ENCODE measurements at regions not wholly inside any gene's neighbourhood (a gene's known extent, or its start where the extent isn't known, plus 50 kb on each side); places are given as distances from the start of the nearest gene placed in this dataset.
"Not testable (repeated sequence)": the region's sequence is repeated elsewhere in the genome, so short reads cannot be mapped to it uniquely, and the experiment has no call there.

GRCh38 chr3:177629276-177629675, 432.0 kb upstream of the TBL1XR1 start:
- TF ChIP-seq CTCF (IDR thresholded peaks at IDR 0.05; ENCODE audit: low read depth, low read length), result no peak
- no peak overlapping the region for H3K4me3 ChIP-seq (ENCODE audit: low read depth, low read length)
- no peak for DNase-seq (ENCODE audit: low read depth)

GRCh38 chr3:177633671-177634207, 436.5 kb upstream of the TBL1XR1 start:
- no peak for TF ChIP-seq MAX (IDR thresholded peaks at IDR 0.05; ENCODE audit: low read depth, low read length)
- TF ChIP-seq MYC (IDR thresholded peaks at IDR 0.05; ENCODE audit: low read depth, low read length), result no peak
- no peak for TF ChIP-seq POLR2A (IDR thresholded peaks at IDR 0.05; ENCODE audit: extremely low read depth, insufficient read length)
- TF ChIP-seq CTCF (IDR thresholded peaks at IDR 0.05; ENCODE audit: low read depth, low read length), result no peak
- no peak overlapping the region for H3K4me3 ChIP-seq (ENCODE audit: low read depth, low read length)
- no peak for DNase-seq (ENCODE audit: low read depth)

GRCh38 chr3:177635601-177636106, 438.4 kb upstream of the TBL1XR1 start:
- not testable (repeated sequence) for DNase-seq (ENCODE audit: low read depth); H3K4me3 ChIP-seq (ENCODE audit: low read depth, low read length)

GRCh38 chr3:177640319-177640965, 443.2 kb upstream of the TBL1XR1 start:
- TF ChIP-seq POLR2A (IDR thresholded peaks at IDR 0.05; ENCODE audit: extremely low read depth, insufficient read length) (no peak), MAX (IDR thresholded peaks at IDR 0.05; ENCODE audit: low read depth, low read length) (no peak), CTCF (IDR thresholded peaks at IDR 0.05; ENCODE audit: low read depth, low read length) (no peak), MYC (IDR thresholded peaks at IDR 0.05; ENCODE audit: low read depth, low read length) (no peak)
- no peak overlapping the region for H3K4me3 ChIP-seq (ENCODE audit: low read depth, low read length)
- DNase-seq (ENCODE audit: low read depth), result peak; percentile 31

- TF ChIP-seq POLR2A (IDR thresholded peaks at IDR 0.05; ENCODE audit: extremely low read depth, insufficient read length) (no peak), MAX (IDR thresholded peaks at IDR 0.05; ENCODE audit: low read depth, low read length) (no peak), MYC (IDR thresholded peaks at IDR 0.05; ENCODE audit: low read depth, low read length) (no peak), CTCF (IDR thresholded peaks at IDR 0.05; ENCODE audit: low read depth, low read length) (no peak)
- no peak overlapping the region for H3K4me3 ChIP-seq (ENCODE audit: low read depth, low read length)
These were observed 443.9 kb upstream of the TBL1XR1 start for GRCh38 chr3:177641206-177641605.

GRCh38 chr3:177642042-177642803, 444.9 kb upstream of the TBL1XR1 start:
- H3K4me3 ChIP-seq (ENCODE audit: low read depth, low read length), result no peak overlapping the region
- DNase-seq (ENCODE audit: low read depth), result no peak
- TF ChIP-seq MAX (IDR thresholded peaks at IDR 0.05; ENCODE audit: low read depth, low read length), result no peak
- no peak for TF ChIP-seq MYC (IDR thresholded peaks at IDR 0.05; ENCODE audit: low read depth, low read length)
- TF ChIP-seq CTCF (IDR thresholded peaks at IDR 0.05; ENCODE audit: low read depth, low read length), result no peak
- no peak for TF ChIP-seq POLR2A (IDR thresholded peaks at IDR 0.05; ENCODE audit: extremely low read depth, insufficient read length)

More at GRCh38 chr3:177641206-177641605, 443.9 kb upstream of the TBL1XR1 start:
- no peak for DNase-seq (ENCODE audit: low read depth)
